A673 (cell line): ENCODE measurements at regions not wholly inside any gene's neighbourhood (a gene's known extent, or its start where the extent isn't known, plus 50 kb on each side); places are given as distances from the start of the nearest gene placed in this dataset.

Experiments used
- CTCF ChIP-seq: fragments of 300-800, 200-600 bp; sonication (generic); conservative IDR thresholded peaks from 2 replicates; pipeline ENCODE4 v1.5.1; 2017; ENCODE audit warnings: low read depth, mild to moderate bottlenecking, antibody characterized with exemption, low read length, moderate library complexity, mixed read lengths
- EZH2 ChIP-seq: fragments of 200-600 bp; sonication (generic); IDR thresholded peaks from 2 replicates; pipeline ENCODE4 v1.6.1; 2017; ENCODE audit warnings: borderline replicate concordance, low read depth, mild to moderate bottlenecking, mixed read lengths, antibody characterized with exemption, low read length; ENCODE audit not compliant: poor library complexity, severe bottlenecking

DNA sequence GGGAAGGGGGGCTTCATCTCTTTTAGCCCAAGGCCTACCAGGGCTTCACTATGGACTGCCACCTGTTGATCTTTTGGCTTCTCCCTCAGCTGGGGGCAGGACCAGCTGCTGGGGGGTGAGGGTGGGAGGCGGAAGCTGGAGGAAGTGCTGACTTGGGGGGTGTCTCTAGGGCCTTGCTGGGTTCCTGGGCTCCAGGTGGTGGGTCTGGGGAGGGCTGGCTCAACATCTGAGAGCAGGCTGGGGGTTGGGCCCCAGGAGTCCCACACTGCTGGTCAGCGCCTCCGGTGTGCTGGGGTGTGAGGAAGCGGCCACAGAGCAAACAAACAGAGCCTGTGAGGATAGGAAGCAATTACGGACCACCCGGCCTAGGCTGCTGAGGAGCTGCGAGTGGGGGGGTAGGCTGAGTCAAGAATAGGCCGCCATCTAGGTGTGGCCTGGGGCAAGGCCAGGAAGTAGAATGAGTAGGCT lies 85.7 kb downstream of the EFNB1 start:
- TF ChIP-seq CTCF (no peak), EZH2 (no peak)
